GM20431 (cell line): ENCODE measurements at regions not wholly inside any gene's neighbourhood (a gene's known extent, or its start where the extent isn't known, plus 50 kb on each side); places are given as distances from the start of the nearest gene placed in this dataset.

ENCODE experiments used
- in situ Hi-C: fragments of 300-500 bp; cut with MseI, MboI; formaldehyde crosslinking; loops from one replicate; pipeline ENCODE4 v1.15.0; 2020; ENCODE audit warnings: low sequenced_read_pairs; ENCODE audit not compliant: unreplicated experiment

- in situ Hi-C loops = no loop called here
Measured at GRCh38 chr15:35907511-35907910, 361.5 kb upstream of the DPH6 start.

GRCh38 chr15:35909414-35909813 is 363.4 kb upstream of the DPH6 start:
- in situ Hi-C loops = no loop called here

- in situ Hi-C loops = no loop called here
Measured at GRCh38 chr15:35910227-35910626, 364.3 kb upstream of the DPH6 start.

- in situ Hi-C loops = no loop called here
Measured at GRCh38 chr15:35911052-35911777, 365.2 kb upstream of the DPH6 start.

- in situ Hi-C loops = no loop called here
Measured at GRCh38 chr15:35912196-35912595, 366.2 kb upstream of the DPH6 start.

GRCh38 chr15:35914573-35914972 is 368.6 kb upstream of the DPH6 start:
- in situ Hi-C loops = no loop called here

- in situ Hi-C loops = no loop called here
Measured at GRCh38 chr15:35921046-35921445, 375.1 kb upstream of the DPH6 start.

GRCh38 chr15:35925275-35926006 is 379.5 kb upstream of the DPH6 start:
- in situ Hi-C loops = no loop called here

- in situ Hi-C loops = no loop called here
Measured at GRCh38 chr15:35926007-35926380, 380.0 kb upstream of the DPH6 start.

GRCh38 chr15:35928847-35929246 is 382.9 kb upstream of the DPH6 start:
- in situ Hi-C loops = no loop called here

- in situ Hi-C loops = no loop called here
Measured at GRCh38 chr15:35929740-35930444, 383.9 kb upstream of the DPH6 start.

GRCh38 chr15:35931799-35932341 is 385.9 kb upstream of the DPH6 start:
- in situ Hi-C loops = no loop called here

- in situ Hi-C loops = no loop called here
Measured at GRCh38 chr15:35932531-35932930, 386.6 kb upstream of the DPH6 start.

GRCh38 chr15:35933531-35933930 is 387.6 kb upstream of the DPH6 start:
- in situ Hi-C loops = no loop called here

GRCh38 chr15:35934383-35935049 is 388.6 kb upstream of the DPH6 start:
- in situ Hi-C loops = no loop called here

- in situ Hi-C loops = no loop called here
Measured at GRCh38 chr15:35936284-35936683, 390.3 kb upstream of the DPH6 start.

- in situ Hi-C loops = no loop called here
Measured at GRCh38 chr15:35937380-35937779, 391.4 kb upstream of the DPH6 start.

- in situ Hi-C loops = no loop called here
Measured at GRCh38 chr15:35944945-35945585, 399.1 kb upstream of the DPH6 start.

GRCh38 chr15:35953424-35953823 is 407.5 kb upstream of the DPH6 start:
- in situ Hi-C loops = no loop called here

- in situ Hi-C loops = no loop called here
Measured at GRCh38 chr15:35956056-35956455, 410.1 kb upstream of the DPH6 start.
